ENCODE measurements at regions not wholly inside any gene's neighbourhood (a gene's known extent, or its start where the extent isn't known, plus 50 kb on each side); places are given as distances from the start of the nearest gene placed in this dataset.

DNA sequence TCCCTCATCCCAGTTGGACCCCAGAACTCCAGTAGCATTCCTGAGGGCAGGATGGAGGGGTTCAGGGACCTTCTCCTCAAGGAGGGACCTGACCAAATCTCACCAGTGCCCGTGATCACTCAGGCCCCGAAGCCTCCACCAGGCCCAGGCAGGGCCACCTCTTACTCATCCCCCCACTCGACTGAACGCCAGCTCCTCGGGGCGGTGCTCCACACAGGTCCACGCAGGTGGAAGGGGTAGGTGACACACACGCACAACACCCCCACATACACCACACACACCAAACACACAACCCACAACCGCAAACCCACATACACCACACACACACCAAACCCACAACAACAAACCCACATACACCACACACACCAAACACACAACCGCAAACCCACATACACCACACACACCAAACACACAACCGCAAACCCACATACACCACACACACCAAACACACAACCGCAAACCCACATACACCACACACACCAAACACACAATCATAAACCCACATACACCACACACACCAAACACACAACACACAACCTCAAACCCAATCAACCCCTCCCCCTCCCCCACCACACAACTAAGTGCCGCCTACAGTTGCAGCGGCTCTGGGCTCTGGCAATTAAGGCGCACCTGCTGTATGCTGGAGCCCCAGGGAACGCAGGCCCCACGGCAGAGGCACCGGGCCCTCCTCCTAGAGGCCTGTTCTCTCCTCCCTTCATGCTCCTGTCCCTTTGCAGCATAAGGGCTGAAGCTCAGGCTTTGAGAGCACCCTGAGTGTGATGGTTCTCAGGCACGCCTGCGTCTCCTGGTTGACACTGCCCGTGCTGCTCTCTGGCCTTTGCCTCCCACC lies 1318.1 kb downstream of the TBC1D22A start:
- H3K9me3 ChIP-seq (ENCODE audit: control insufficient read depth in 1 of 2, insufficient read depth in 1 of 2, low read depth in 1 of 2, low read length in 2 of 2), result no peaks in the 10 kb centered on the region; a peak in 1 of 4 replicates
- H3K36me3 ChIP-seq (ENCODE audit: control insufficient read depth in 1 of 2, insufficient read depth in 2 of 2, low read length in 2 of 2), result no peaks in the 10 kb centered on the region
- no peaks in the 10 kb centered on the region for H4K20me1 ChIP-seq (ENCODE audit: insufficient read depth)
- POLR2A ChIA-PET, result no interaction called here
- no peaks in the 10 kb centered on the region for H3K9me2 ChIP-seq (ENCODE audit: insufficient read depth)
- ATAC-seq (no peak), DNase-seq (ENCODE audit: low read depth, low spot score) (no peak)
- no peak overlapping the region for H3K9ac ChIP-seq (ENCODE audit: low read length)
- no peak overlapping the region for H3K27ac ChIP-seq (ENCODE audit: low read depth, low read length)
- H3K4me1 ChIP-seq (ENCODE audit: control insufficient read depth in 1 of 2, insufficient read depth in 2 of 2, low read length in 2 of 2), result no peaks in the 10 kb centered on the region
- H3K4me3 ChIP-seq (replicated peaks in 1 of 2; ENCODE audit: low read depth in 1 of 2, low read length in 2 of 2), result no peak overlapping the region
- intact Hi-C loops (cut with micrococcal nuclease), result no loop called here
- no peak overlapping the region for H3K4me2 ChIP-seq (ENCODE audit: low read length)
- no TSS peak for BruUV-seq (replicated peaks)
- RAD21 ChIA-PET (ENCODE audit: low non-redundant PET in 1 of 2, low total read pairs in 2 of 2, uncharacterized antibody in 2 of 2, unreplicated experiment in 2 of 2), result no interaction called here
- CTCF ChIA-PET, result no interaction called here
- TF ChIP-seq TCF7L2 (IDR thresholded peaks at IDR 0.05; ENCODE audit: borderline replicate concordance, extremely low read depth, insufficient read depth, insufficient read length) (no peak), CEBPB (IDR thresholded peaks at IDR 0.05; ENCODE audit: low read depth) (no peak), ZNF274 (IDR thresholded peaks at IDR 0.05; ENCODE audit: low read depth, low read length) (no peak), FOSL1 (IDR thresholded peaks at IDR 0.05; ENCODE audit: low read depth) (no peak), EZH2 (IDR thresholded peaks at IDR 0.05) (no peak), EGR1 (IDR thresholded peaks at IDR 0.05; ENCODE audit: low read depth) (no peak), CBX3 (IDR thresholded peaks at IDR 0.05; ENCODE audit: low read depth) (no peak), YY1 (IDR thresholded peaks at IDR 0.05; ENCODE audit: extremely low read depth, insufficient replicate concordance, low read depth, low read length) (no peak), ZFX (IDR thresholded peaks at IDR 0.05) (no peak), SIN3A (IDR thresholded peaks at IDR 0.05; ENCODE audit: low read depth) (no peak), ELF1 (IDR thresholded peaks at IDR 0.05; ENCODE audit: borderline replicate concordance, low read depth) (no peak), JUND (IDR thresholded peaks at IDR 0.05) (no peak), SP1 (IDR thresholded peaks at IDR 0.05; ENCODE audit: low read depth) (no peak), EZH2phosphoT487 (IDR thresholded peaks at IDR 0.05; ENCODE audit: borderline replicate concordance) (no peak), POLR2AphosphoS5 (IDR thresholded peaks at IDR 0.05; ENCODE audit: low read depth, low read length) (no peak), SRF (IDR thresholded peaks at IDR 0.05; ENCODE audit: low read depth) (no peak), POLR2A (IDR thresholded peaks at IDR 0.05; ENCODE audit: borderline replicate concordance, extremely low read depth, insufficient read depth, insufficient read length) (no peak)
- TF ChIP-seq, protein P1, sequence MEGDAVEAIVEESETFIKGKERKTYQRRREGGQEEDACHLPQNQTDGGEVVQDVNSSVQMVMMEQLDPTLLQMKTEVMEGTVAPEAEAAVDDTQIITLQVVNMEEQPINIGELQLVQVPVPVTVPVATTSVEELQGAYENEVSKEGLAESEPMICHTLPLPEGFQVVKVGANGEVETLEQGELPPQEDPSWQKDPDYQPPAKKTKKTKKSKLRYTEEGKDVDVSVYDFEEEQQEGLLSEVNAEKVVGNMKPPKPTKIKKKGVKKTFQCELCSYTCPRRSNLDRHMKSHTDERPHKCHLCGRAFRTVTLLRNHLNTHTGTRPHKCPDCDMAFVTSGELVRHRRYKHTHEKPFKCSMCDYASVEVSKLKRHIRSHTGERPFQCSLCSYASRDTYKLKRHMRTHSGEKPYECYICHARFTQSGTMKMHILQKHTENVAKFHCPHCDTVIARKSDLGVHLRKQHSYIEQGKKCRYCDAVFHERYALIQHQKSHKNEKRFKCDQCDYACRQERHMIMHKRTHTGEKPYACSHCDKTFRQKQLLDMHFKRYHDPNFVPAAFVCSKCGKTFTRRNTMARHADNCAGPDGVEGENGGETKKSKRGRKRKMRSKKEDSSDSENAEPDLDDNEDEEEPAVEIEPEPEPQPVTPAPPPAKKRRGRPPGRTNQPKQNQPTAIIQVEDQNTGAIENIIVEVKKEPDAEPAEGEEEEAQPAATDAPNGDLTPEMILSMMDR (IDR thresholded peaks at IDR 0.05 in 2 of 3, conservative IDR thresholded peaks at IDR 0.05 in 1 of 3; ENCODE audit: borderline replicate concordance in 1 of 3, insufficient read depth in 1 of 3, low read depth in 2 of 3, low read length in 2 of 3), result no peak
- TF ChIP-seq, protein P2, sequence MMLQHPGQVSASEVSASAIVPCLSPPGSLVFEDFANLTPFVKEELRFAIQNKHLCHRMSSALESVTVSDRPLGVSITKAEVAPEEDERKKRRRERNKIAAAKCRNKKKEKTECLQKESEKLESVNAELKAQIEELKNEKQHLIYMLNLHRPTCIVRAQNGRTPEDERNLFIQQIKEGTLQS (IDR thresholded peaks at IDR 0.05), result no peak
- TF ChIP-seq, protein P3, sequence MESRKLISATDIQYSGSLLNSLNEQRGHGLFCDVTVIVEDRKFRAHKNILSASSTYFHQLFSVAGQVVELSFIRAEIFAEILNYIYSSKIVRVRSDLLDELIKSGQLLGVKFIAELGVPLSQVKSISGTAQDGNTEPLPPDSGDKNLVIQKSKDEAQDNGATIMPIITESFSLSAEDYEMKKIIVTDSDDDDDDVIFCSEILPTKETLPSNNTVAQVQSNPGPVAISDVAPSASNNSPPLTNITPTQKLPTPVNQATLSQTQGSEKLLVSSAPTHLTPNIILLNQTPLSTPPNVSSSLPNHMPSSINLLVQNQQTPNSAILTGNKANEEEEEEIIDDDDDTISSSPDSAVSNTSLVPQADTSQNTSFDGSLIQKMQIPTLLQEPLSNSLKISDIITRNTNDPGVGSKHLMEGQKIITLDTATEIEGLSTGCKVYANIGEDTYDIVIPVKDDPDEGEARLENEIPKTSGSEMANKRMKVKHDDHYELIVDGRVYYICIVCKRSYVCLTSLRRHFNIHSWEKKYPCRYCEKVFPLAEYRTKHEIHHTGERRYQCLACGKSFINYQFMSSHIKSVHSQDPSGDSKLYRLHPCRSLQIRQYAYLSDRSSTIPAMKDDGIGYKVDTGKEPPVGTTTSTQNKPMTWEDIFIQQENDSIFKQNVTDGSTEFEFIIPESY (IDR thresholded peaks at IDR 0.05; ENCODE audit: extremely low read depth, insufficient replicate concordance, low read length), result no peak
- no peaks in the 10 kb centered on the region for H3K79me2 ChIP-seq (ENCODE audit: insufficient read depth, low read length)
- H2AFZ ChIP-seq (ENCODE audit: low read depth, low read length, poor library complexity, severe bottlenecking), result no peak overlapping the region
- no peaks in the 10 kb centered on the region; the same call in 1 of the 2 replicates for H3K27me3 ChIP-seq (ENCODE audit: insufficient read depth, low read length)
